DMS53 treated with DMSO at 0.1 percent for 48 hours (cell line): ENCODE measurements at regions not wholly inside any gene's neighbourhood (a gene's known extent, or its start where the extent isn't known, plus 50 kb on each side); places are given as distances from the start of the nearest gene placed in this dataset.

ENCODE experiments used
- DNase-seq: peaks from one replicate; lab custom pipeline; 2025; ENCODE audit not compliant: unreplicated experiment; lab: John Stamatoyannopoulos, UW

DNA sequence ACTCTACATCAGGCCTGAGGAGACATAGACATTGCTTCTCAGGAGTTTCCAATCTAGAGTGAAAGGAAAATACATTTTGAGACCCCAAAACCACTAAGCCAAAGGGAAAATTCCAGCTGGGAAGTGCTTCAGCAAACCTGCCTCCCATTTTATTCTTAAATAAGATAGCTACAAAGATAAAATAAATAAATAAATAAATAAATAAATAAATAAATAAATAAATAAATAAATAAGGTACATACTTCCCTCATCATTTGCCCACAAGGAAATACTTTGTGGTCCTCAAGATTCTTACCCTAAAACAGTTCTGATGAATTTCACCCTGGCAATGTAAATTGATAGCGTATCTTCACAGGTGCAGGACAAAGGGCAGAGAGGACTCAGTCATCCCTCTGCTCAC lies 474.0 kb upstream of the ROBO1 start:
- DNase-seq: no peak

- DNase-seq: no peak
Observed at GRCh38 chr3:80239301-80239700, 471.5 kb upstream of the ROBO1 start.

GRCh38 chr3:80238606-80239005 lies 470.8 kb upstream of the ROBO1 start:
- no peak for DNase-seq

DNA sequence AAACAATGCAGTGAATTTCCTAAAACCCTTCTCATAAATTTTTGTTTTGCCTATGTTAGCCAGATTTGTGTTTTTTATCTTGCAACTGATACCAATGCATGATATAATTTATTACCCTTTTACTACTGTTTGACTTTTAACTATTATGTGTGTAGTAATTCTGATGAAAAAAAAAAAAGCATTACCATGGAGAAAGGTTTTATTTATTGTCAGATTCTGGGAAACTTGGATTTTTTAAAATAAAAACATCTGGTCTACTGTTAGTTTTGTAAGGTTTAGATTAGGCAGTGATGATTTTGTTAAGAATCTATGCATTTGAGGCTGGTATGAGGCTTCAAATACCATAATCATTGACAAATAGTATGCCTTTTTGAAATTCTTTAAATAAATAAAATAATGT lies 470.4 kb upstream of the ROBO1 start:
- no peak for DNase-seq

DNA sequence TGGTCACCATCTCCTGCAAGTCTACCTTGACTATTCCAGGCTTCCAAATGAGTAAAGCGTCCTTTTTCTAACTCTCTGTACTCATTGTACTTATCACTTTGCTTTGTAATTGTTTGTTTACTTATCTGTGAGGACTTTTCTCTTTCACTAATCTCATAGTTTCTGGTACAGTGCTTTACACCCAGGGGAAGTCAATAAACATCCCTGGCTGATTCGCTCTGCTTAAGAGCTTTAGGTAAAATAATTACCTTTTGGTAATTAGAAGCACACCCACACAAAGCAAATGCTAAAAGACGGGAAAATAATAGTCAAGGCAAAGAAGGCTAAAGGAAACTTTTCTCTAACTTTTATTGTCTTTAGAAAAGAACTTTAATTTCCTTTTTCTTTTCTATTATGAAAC lies 466.9 kb upstream of the ROBO1 start:
- DNase-seq: no peak

DNA sequence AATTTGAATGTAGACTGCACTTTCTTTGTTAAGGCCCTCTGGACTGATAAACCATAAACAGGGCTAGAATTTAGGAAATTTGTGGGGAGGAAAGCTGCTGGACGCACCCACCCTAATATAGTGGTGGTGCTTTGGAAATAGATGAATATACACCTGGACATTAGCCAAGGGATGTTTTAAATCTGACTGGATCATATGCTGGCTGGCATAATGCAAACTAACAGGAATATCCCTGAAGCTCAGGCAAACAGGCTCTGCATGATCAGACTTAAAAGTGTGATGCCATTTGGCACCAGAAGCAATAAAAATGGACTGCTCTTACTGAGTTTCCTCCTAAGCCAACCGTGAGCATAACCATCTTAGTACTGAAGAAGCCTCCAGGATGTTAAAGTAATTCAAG lies 465.8 kb upstream of the ROBO1 start:
- no peak for DNase-seq

DNA sequence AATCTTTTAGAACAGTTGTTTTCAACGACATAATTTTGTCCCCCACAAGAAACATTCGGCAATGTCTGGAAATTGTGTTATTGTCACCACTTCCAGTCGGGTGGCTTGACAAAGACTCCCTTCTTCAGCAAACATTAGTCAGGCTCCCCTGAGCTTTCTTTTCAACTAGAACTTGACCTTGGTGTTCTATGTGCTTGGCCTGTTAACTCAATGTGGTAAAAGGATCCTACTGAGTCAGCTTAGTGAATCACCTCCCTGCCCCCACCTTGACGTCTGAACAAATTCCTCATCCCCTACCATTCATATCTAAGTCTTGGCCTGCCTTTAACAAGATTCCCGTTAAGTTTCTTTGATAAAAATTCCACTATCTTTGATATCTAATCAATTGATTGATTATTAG lies 465.0 kb upstream of the ROBO1 start:
- no peak for DNase-seq

- DNase-seq: no peak
Observed at GRCh38 chr3:80230962-80231361, 463.2 kb upstream of the ROBO1 start.

- DNase-seq: no peak
Observed at GRCh38 chr3:80227216-80227615, 459.4 kb upstream of the ROBO1 start.

- DNase-seq: no peak
Observed at GRCh38 chr3:80215191-80215590, 447.4 kb upstream of the ROBO1 start.

DNA sequence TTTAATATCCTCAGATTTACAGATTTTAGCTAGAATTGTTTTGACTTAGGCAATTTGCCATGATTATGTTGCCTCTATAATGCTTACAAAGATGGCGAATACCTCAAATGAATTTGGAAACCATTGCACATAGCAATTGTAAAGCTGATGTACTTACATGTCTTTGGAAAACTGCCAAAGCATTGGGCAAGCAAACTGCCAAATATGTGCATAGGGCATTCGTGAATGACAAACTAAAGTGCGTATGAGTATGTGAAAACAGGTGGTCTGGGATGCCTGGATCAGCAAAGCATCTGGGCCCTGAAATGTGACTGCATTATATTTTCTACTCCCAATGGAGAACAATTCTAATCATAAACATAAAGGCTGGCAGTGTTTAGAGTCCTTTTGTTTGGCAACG lies 445.3 kb upstream of the ROBO1 start:
- no peak for DNase-seq

DNA sequence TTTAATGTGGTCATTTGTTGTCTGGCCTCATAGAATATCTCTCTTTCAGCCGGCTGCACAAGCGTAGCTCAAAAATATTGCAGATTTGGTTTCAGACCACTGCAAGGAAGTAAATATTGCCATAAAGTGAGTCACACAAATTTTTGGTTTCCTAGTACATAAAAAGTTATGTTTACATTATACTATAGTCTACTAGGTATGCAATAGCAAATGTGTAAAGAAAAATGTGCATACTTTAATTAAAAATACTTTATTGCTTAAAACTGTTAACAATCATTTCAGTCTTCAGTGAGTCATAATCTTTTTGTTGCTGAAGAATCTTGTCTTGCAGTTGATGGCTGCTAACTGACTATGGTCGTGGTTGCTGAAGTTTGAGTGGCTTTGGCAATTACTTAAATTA lies 425.1 kb upstream of the ROBO1 start:
- DNase-seq: no peak

DNA sequence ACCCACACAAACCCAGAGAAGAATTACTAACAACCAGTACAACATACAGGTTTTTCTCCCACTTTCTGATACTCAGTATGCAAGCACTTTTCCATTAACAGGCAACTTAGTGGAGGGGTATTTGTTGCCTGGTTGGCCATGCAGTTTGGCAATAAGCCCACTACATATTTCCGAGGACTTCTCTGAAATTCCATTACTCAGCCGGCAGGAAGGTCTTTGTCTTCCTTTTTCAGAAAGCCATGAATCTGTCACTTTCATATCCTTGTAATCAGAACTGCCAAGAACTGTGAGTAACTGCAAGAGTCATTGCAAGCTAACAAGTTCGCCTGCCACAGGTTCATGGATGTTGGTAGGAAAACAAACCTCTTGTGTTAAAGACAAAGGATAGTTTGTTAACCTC lies 422.3 kb upstream of the ROBO1 start:
- DNase-seq: no peak

DNA sequence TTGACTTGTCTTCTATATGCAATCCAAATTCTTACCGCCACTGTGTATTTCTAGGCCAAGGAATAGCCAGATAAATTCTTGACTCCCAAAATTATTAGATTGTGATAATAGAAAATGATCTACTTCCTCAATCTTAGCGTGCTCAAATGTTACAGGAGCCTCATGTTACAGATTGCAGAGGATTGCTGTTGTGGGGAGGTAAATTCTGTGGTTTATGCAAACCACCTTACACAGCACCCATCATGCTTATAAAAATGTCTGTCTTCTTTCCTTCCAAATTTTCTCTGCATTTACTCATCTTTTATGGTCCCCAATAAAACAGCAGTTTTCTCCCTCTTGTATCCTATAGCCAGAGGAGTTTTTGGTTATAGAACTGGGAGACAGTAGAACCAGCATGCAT lies 420.2 kb upstream of the ROBO1 start:
- no peak for DNase-seq

GRCh38 chr3:80159990-80160506 lies 392.2 kb upstream of the ROBO1 start:
- DNase-seq: no peak

DNA sequence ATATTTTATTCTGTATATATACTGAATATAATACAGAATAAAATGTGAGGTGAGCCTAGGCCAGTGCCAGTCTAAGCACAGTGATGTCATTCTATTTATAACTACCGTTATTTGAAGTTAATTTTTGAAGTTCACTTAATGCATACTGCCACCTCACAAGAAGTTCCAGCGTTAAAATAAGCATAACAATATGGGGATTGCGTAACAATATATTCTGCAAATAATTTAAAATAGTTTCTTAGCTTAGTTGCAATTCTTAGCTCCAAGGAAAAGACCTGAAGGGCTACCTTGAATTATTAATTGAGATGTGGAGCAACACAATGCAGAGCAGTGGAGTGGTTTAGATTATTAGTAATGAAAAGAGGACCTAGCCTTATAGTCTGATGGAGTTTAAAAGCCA lies 390.5 kb upstream of the ROBO1 start:
- no peak for DNase-seq

- DNase-seq: no peak
Observed at GRCh38 chr3:80157546-80157945, 389.7 kb upstream of the ROBO1 start.

DNA sequence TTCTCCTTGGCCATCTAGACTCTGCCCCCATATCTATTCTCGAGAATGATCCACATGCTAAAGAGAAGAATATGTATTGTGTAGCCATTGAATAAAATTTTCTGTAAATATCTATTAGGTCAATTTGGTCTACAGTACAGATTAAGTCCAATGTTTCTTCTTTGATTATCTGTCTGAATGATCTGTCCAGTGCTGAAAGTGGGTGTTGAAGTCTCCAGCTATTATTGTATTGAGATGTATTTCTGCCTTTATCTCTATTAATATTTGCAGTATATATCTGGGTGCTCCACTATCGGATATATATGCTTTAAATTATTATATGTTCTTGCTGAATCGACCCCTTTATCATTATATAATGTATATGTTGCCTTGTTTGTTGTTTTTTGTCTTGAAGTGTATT lies 384.9 kb upstream of the ROBO1 start:
- no peak for DNase-seq

DNA sequence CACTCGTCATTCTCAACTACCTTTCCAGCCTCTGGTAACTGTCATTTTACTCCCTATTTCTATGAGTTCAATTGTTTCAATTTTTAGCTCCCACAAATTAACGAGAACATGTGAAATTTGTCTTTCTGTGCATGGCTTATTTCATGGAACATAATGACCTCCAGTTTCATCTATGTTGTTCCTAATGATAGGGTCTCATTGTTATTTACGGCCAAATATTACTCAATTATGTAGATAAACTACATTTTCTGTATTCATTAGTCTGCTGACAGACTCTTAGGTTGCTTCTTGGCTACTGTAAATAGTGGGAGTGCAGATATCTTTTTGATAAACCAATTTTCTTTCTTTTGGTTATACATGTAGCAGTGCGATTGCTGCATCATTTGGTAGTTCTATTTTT lies 374.9 kb upstream of the ROBO1 start:
- no peak for DNase-seq

GRCh38 chr3:80141557-80141956 lies 373.8 kb upstream of the ROBO1 start:
- DNase-seq: no peak

GRCh38 chr3:80116281-80116680 lies 348.5 kb upstream of the ROBO1 start:
- no peak for DNase-seq

DNA sequence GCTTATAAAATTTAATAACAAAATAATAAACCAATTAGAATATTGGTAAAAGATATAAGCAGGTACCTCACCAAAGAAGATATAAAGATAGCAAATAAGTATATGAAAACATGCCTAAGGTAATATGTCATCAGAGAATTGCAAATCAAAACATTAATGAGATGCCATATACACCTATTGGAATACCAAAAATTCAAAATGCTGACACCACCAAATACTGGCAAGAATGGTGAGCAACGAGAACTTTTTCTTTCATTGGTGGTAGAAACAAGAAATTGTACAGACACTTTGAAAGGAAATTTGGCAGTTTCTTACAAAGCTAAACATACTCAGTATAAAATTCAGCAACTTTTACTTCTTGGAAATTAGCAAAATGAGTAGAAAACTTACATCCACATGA lies 346.9 kb upstream of the ROBO1 start:
- DNase-seq: no peak

- DNase-seq: no peak
Observed at GRCh38 chr3:80113331-80113730, 345.5 kb upstream of the ROBO1 start.

DNA sequence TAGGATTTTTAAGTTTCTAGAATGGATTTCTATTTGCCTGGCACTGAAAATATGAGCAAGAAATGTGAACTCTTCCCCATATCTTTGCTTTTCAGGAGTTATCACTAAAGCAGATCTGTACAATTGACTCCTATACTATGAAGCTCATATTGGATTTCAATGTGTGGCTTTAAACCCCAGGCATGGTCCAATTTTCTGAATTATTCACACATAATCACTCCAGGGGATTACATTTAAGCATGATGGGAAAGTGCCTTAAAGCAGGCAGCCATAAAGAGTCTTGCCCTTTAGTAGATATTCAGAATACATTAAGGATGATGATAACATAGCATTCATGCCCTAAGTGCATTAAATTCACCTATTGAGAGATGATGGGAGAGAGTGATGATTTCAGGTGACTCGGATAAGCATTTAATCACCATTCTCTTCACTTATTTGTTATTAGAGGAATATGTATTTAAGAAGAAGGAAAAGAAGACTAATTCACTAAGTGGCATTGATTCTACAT lies 331.8 kb upstream of the ROBO1 start:
- no peak for DNase-seq
